Femur (tissue), 1 donor: ENCODE measurements at regions not wholly inside any gene's neighbourhood (a gene's known extent, or its start where the extent isn't known, plus 50 kb on each side); places are given as distances from the start of the nearest gene placed in this dataset.

Source experiments
- DNase-seq: peaks from one replicate; pipeline ENCODE4 v3.0.0-alpha.2; 2017

- DNase-seq, result no peak
These were observed 327.8 kb downstream of the PDGFC start for GRCh38 chr4:156643826-156644225.

DNA sequence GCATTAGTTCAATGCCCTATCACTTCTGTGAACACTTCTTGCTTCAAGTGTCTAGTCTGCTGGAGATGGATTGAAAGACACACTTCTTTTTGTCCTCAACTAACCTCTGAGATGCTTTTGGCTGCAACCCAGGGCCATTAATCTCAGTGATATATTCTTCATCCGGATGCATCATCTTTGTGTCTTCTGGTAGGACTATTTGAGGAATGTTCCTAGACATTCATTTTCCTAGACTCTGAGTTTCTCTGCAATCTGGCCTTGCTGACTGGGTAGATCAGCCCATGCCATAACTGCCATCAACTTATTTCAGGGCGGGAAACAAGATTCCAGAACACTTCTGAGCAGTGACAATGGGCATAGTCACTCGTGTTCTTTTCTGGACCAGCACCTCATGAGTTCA is 329.4 kb downstream of the PDGFC start:
- DNase-seq, result no peak

DNA sequence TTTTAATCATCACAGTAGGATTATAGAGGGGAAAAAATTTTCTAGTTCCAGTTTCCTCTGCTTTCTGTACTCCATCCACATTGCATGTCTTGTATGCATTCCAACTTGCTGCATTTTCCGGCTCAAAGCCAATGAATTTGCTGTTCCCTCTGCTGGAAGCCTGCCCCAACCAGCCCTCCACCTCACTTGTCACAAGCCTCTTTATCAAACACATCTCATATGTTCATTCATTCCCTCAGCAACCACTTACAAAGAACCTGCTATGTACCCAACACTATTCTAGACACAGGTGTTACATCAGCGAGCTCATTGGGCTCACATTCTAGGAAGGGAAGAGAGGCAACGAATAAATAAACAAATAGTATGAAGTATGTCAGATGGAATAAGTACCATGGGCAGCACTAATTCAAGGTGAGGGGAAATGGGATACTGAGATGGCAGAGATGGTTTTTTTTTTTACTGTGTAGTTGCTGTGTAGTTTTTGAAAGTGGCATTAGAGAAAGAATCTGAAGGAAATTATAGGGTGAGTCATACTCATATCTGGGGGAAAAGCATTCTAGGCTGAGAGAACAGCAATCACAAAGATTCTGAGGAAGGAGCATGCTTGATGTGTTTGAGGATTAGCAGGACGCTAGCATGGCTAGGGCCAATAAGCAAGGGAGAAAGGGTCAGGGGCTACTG is 332.5 kb downstream of the PDGFC start:
- DNase-seq, result peak; percentile 59

GRCh38 chr4:156638334-156638733 is 333.3 kb downstream of the PDGFC start:
- DNase-seq, result no peak

DNA sequence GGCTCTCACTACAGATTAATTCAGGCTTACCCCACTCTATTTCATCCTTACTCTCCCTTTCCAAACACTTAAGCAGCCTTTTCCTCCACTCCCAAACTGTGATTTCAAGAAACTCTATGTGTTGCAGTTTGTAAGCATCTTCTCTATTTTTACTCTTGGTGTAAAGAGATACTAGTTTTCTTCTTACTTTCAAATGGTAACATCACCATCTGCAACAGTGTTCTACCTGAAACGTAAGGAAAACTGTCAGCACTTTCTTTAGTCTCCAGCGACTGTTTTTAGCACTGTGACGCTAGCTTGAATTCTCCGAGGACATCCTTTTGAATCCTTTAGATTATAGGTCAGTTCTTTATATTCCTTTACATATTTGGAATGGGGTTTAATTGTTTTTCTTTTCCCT is 335.2 kb downstream of the PDGFC start:
- DNase-seq, result no peak

- no peak for DNase-seq
These were observed 336.5 kb downstream of the PDGFC start for GRCh38 chr4:156635051-156635450.

- DNase-seq, result no peak
These were observed 337.0 kb downstream of the PDGFC start for GRCh38 chr4:156634612-156635011.

DNA sequence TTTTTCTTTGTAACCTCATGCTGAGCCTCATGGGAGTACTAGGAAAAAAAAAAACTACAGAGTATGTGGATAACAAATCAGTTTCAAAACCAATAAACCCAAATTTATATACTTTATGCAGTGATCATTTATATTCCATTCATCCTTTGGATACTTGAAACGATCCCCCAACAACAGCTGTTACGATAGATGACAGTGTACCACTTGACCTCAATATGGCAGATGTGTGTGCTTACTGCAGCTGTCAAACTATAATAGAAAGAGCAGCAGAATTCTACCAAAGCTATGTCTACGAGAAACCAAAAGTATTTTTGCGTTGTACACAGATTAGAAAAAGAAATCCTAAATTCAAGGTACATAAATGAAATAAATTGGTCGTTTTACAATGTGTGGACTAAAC is 337.8 kb downstream of the PDGFC start:
- no peak for DNase-seq

GRCh38 chr4:156628858-156629257 is 342.7 kb downstream of the PDGFC start:
- DNase-seq, result no peak

- no peak for DNase-seq
These were observed 348.2 kb downstream of the PDGFC start for GRCh38 chr4:156623376-156623775.

DNA sequence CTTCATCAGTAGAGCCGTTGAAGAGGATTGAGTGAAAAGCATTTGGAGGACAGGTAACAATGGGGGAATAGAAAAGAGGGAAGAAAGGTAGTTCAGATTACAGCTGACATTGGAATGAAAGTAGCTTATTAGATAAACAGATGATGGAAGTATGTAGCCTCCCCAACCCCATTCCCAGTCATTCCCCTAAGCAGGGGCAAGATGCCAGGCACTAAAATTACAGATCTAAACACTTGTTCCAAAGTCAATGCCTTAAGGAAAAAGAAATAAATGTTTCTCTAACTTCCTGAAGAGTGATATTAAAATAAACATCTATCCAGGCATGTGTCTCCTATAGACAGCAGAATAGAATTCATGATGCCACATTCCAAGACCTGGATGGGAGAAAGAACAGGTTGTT is 350.8 kb downstream of the PDGFC start:
- no peak for DNase-seq

DNA sequence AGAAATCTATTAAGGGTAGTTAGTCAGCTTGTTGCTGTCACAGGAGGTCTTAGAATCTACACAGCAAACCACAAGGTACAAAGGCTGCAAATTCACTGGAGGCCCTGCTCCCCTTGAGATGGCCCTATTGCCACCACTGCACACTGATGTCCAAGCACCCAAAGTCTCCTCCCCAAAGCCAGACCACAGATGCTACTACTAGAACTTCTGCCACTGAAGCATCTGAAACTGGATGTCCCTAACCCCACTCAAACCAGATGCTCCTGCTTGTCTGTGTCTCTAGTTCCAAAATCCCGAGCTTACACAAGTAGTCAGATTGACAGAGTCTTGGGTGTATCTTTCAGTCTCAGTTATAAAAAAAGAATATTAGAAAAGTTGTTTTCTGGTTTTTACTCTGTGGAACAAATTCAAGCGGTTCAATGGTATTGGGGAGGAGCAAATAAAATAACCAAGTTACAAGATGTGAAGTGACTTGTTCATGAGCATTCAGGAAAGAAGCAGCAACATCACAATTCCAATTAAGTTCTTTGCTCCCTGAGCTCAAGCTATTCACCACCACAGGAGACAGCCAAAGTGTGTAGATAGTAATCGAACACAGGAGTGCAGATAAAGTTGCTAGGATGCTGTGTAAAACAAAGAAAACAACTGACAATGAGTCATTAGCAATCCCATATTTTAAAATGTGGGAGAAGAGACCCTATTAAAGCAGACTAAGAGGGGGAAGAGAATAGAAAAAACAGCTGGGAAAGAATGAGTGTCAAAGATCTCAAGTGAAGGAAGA is 352.3 kb downstream of the PDGFC start:
- no peak for DNase-seq

GRCh38 chr4:156615066-156615531 is 356.5 kb downstream of the PDGFC start:
- DNase-seq, result peak; percentile 59

DNA sequence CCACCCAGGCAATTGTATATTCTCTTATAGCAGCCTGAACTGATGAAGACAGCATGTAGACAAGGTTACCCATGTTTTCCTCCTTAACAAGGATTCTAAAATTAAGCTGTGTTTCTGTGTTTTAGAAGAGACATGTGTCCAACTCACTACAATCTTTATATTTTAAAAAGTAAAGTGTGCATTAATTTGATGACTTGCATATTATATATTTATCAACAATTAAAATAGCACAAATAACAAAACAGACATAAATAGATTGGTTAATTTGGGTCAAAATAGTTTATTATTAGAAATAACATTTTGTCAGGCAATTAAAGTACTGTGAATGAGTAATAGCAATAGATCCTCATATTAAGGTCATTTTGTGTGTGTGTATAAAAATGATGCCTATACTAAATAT is 357.1 kb downstream of the PDGFC start:
- no peak for DNase-seq

GRCh38 chr4:156609421-156609820 is 362.2 kb downstream of the PDGFC start:
- DNase-seq, result no peak

DNA sequence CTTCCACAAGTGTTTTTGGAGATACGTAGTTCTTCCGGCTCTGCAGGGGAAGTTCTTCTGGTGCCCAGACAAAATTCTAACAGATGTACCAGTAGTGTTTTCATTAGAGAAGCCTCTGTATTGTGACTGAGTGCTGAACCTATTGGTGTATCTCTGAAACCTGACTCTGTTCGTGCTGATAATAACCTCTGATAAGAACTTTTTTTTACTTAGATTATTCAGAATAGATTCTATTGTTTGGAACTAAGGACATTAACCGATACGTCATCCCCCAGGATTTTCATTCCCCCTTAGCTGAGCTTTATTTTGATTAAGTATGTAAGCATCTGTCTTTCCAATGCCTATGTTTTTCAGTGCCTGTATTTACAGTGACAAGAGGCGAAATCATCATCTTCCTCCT is 362.9 kb downstream of the PDGFC start:
- no peak for DNase-seq

GRCh38 chr4:156607478-156607857 is 364.1 kb downstream of the PDGFC start:
- no peak for DNase-seq

DNA sequence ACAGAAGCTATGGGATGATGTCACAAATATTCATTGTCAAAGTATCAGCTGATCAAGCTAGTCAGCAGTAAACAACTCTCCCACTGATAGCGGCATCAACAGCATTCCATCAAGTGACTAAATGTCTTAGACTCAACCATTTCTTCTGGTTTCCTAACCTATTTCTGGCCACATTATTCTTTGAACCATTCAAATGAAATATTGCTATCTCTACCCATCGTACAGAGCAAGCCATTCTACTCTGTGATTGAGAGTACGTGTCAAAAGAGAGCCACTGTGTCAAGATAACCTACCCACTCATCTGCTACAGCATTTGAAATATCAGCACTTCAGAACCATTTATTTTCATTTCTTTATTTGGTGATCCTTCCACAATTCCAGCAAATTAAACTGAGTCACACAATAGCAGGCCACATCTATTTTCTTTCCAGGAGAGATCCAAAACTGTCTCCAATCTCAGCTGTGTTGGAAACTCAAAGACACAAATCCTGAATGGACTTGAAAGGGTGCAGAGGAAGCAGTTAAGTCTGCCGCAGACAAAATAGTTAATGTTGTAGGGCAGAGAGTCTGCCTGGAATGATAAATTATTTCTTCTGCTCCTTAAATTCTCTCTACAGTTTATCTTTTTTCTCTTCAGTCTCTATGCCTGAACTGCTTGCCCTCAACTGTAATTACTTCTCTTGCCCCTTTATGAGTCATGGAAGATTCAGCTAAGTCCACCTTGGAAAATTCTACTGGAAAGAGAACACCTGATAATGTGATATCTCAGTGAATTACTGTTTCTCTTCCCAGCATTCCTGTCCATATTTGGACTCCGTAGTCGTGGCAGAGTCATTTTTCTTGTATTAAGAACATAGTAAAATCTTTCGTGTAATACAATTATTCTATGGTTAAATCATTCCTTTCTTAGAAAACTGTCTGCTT is 364.8 kb downstream of the PDGFC start:
- no peak for DNase-seq

DNA sequence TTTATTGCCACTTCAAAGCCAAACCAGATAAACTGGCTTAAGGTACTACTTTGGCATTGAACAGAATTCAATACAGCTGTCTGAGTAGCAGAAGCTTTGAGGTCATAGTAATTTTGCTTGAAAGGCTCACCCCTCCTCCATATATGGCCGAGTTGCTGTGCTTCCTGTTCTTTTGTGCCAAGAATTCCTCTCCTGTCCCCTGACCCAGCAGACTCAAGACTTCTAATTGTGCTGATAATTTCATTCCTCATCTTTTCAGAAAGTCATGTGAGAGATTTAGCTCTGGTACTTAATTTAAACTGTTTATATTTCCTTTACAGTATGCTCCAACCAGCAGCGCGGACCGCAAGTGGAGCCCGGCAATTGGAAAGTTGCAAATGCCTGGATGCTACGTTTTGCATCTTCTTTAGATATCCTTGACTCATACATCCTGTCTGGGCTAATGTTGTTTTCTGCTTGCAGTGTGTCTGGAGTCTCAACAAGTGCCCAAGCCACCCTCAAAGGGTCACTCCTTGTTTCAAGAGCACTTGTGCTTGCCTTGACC is 373.4 kb downstream of the PDGFC start:
- DNase-seq, result no peak

DNA sequence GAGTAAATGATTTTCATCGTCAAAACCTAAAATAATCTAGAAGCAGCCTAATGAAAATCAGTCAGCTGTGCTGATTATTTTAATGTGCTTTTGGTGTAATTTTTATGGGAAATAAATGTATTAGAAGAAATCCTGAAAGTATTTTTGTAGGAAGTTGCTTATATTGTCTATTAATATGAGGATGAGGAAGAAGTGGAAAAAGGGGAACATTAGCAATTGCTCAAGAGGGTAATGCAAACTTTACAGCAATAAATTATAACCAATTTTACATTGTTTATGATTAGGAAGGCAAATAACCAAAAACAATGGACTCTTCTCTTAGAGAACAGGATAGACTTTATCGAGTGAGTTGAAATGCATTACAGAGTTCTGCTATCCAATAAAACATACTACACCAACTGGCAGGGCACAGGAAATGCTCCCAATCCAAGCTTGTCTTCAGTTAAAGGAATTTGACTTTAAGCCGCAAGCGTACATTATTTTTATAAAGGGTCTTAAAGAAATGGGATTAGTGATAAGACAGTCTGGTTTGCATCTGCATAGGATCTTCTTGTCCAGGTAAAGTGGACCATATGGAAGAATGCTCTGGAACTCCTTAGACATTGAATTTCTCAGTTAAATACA is 374.8 kb downstream of the PDGFC start:
- DNase-seq, result no peak

- no peak for DNase-seq
These were observed 375.6 kb downstream of the PDGFC start for GRCh38 chr4:156596026-156596425.

DNA sequence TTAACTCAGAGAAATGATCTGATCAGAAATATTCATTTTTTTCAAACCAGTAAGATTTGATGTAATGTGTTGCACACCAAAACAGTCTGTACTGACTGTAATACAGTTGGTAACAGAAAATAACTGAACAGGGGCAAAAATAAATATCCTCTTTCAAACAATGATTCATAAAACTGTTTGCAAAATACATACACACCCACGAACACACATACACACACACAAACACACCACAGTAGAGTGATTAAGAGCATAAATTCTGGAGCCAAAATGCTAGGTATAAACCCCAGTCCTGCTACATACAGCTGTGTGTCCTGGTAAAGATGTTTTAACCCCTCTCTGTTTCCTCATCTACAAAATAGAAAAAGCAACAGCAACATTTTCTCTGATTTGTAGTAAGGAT is 376.6 kb downstream of the PDGFC start:
- DNase-seq, result no peak

DNA sequence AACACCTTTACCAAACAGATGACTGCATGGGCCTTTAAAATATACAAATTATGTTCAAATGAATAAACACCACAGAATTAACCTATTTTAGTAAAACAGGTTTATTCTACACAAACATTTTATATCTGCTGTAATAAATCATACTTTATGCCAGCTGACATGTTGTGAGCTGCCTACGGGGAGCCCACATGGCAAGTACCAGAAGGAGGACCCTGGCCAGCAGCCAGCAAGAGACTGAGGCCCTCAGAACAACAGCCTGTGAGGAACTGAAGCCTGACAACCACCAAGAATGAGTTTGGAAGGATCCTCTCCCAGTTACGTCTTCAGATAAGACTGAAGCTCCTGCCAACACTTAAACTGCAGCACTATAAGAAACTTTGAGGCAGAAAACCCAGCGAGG is 377.0 kb downstream of the PDGFC start:
- DNase-seq, result peak; percentile 37
